Cardiac muscle cell (in vitro differentiated cells and primary cell): ENCODE measurements at regions not wholly inside any gene's neighbourhood (a gene's known extent, or its start where the extent isn't known, plus 50 kb on each side); places are given as distances from the start of the nearest gene placed in this dataset.

ENCODE experiments used
- DNase-seq, 2 donors: peaks; one replicate each; pipeline versions ENCODE4 v3.0.0 to v3.0.0-alpha.2; 2010 to 2017; ENCODE audit warnings: low read depth in 1 of 2, low spot score in 1 of 2
- H3K27ac ChIP-seq: fragments of 200-600 bp; sonication (generic); 2 replicates; pipeline ENCODE4 v1.5.1; 2016
- H3K27me3 ChIP-seq: fragments of 200-600 bp; sonication (generic); 2 replicates; pipeline ENCODE4 v1.6.0; 2016; ENCODE audit warnings: control low read depth
- H3K36me3 ChIP-seq: fragments of 200-600 bp; sonication (generic); 2 replicates; pipeline ENCODE4 v1.5.1; 2016; ENCODE audit warnings: control low read depth
- H3K4me1 ChIP-seq: fragments of 200-600 bp; sonication (generic); 2 replicates; pipeline ENCODE4 v1.8.1; 2017; ENCODE audit warnings: low read depth, mild to moderate bottlenecking, mixed run types
- H3K4me3 ChIP-seq: fragments of 200-600 bp; sonication (generic); 2 replicates; pipeline ENCODE4 v1.5.1; 2016; ENCODE audit warnings: mild to moderate bottlenecking
- H3K9me3 ChIP-seq: fragments of 200-600 bp; sonication (generic); 2 replicates; pipeline ENCODE4 v1.5.1; 2017; ENCODE audit warnings: low read depth, mild to moderate bottlenecking, control low read depth
- CTCF ChIP-seq: IDR thresholded peaks from 2 replicates; pipeline ENCODE4 v1.5.1; 2012; ENCODE audit warnings: low read depth, mild to moderate bottlenecking, low read length

- H3K27ac ChIP-seq = peak overlapping the region; percentile 61
- H3K4me1 ChIP-seq = no peaks in the 10 kb centered on the region
- H3K9me3 ChIP-seq = no peaks in the 10 kb centered on the region
- peak overlapping the region; percentile 58 for H3K4me3 ChIP-seq
- no peak for DNase-seq
- H3K27me3 ChIP-seq = no peaks in the 10 kb centered on the region
- TF ChIP-seq CTCF = no peak
- H3K36me3 ChIP-seq = no peaks in the 10 kb centered on the region
Measured at GRCh38 chr17:411421-412120, 59.0 kb upstream of the RPH3AL start.

- no peaks in the 10 kb centered on the region for H3K9me3 ChIP-seq
- H3K36me3 ChIP-seq = no peaks in the 10 kb centered on the region
- peak in 1 of 2 donors; percentile 9 for DNase-seq
- TF ChIP-seq CTCF = no peak
- peak overlapping the region; percentile 58 for H3K4me3 ChIP-seq
- no peaks in the 10 kb centered on the region for H3K27me3 ChIP-seq
- H3K27ac ChIP-seq = peak overlapping the region; percentile 80
- H3K4me1 ChIP-seq = no peaks in the 10 kb centered on the region
Measured at GRCh38 chr17:410543-411401, 58.2 kb upstream of the RPH3AL start.

GRCh38 chr17:409848-410542 is 57.4 kb upstream of the RPH3AL start:
- Histone ChIP-seq H3K4me3 (peak overlapping the region; percentile 58), H3K27me3 (no peaks in the 10 kb centered on the region), H3K36me3 (no peaks in the 10 kb centered on the region), H3K27ac (peak overlapping the region; percentile 80), H3K9me3 (no peaks in the 10 kb centered on the region), H3K4me1 (no peaks in the 10 kb centered on the region)
- TF ChIP-seq CTCF = no peak
- DNase-seq = peak; percentile 99 to 100

GRCh38 chr17:409308-409847 is 56.8 kb upstream of the RPH3AL start:
- Histone ChIP-seq H3K27me3 (no peaks in the 10 kb centered on the region), H3K36me3 (no peaks in the 10 kb centered on the region), H3K9me3 (no peaks in the 10 kb centered on the region), H3K27ac (peak overlapping the region; percentile 29), H3K4me1 (no peaks in the 10 kb centered on the region), H3K4me3 (no peak overlapping the region)
- TF ChIP-seq CTCF = no peak
- DNase-seq = no peak

- no peaks in the 10 kb centered on the region for H3K36me3 ChIP-seq
- H3K4me1 ChIP-seq = no peaks in the 10 kb centered on the region
- no peak for TF ChIP-seq CTCF
- H3K9me3 ChIP-seq = no peaks in the 10 kb centered on the region
- no peak overlapping the region for H3K4me3 ChIP-seq
- no peak overlapping the region for H3K27ac ChIP-seq
- peak in 1 of 2 donors; percentile 15 for DNase-seq
- peaks cover 5% of the 10 kb centered on the region for H3K27me3 ChIP-seq
Measured at GRCh38 chr17:404703-405102, 52.1 kb upstream of the RPH3AL start.
